ENCODE measurements at regions not wholly inside any gene's neighbourhood (a gene's known extent, or its start where the extent isn't known, plus 50 kb on each side); places are given as distances from the start of the nearest gene placed in this dataset.

DNA sequence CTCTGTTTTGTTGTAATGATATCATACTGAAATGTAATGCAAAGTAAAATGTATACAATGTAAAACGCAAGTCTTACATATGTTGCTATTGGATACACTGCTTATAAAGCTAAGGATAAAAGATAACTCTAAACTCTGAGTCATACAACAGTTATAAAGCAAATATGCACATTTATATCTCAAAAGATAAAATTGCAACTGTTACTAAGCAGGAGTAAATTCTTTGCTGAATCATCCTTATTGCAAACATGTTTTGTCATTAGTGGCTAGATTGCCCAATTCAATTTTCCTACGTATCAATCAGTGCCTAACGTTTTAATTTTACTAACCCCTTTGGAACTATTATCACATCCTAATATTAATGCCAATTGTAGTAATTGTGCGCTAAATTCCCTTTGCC, 762.9 kb downstream of the LTN1 start:
- no peak overlapping the region for H3K27ac Mint-ChIP-seq (ENCODE audit: unreplicated experiment)
- H3K4me1 Mint-ChIP-seq (ENCODE audit: low read depth, unreplicated experiment) = no peaks in the 10 kb centered on the region
- Histone ChIP-seq H3K36me3 (ENCODE audit: control insufficient read depth, insufficient read depth, low read length) (no peaks in the 10 kb centered on the region), H3K4me3 (ENCODE audit: low read depth, low read length) (no peak overlapping the region), H3K9me3 (no peaks in the 10 kb centered on the region), H3K27me3 (replicated peaks; ENCODE audit: control insufficient read depth, insufficient read depth, low read length) (no peaks in the 10 kb centered on the region), H3K4me1 (peaks cover 4% of the 10 kb centered on the region; the same call in 1 of the 2 replicates)
- intact Hi-C loops (cut with micrococcal nuclease; ENCODE audit: unreplicated experiment) = no loop called here
- CTCF ChIA-PET = no interaction called here
- H3K4me3 Mint-ChIP-seq (ENCODE audit: unreplicated experiment) = no peak overlapping the region
- no peak for DNase-seq
- TF ChIP-seq, protein P1, sequence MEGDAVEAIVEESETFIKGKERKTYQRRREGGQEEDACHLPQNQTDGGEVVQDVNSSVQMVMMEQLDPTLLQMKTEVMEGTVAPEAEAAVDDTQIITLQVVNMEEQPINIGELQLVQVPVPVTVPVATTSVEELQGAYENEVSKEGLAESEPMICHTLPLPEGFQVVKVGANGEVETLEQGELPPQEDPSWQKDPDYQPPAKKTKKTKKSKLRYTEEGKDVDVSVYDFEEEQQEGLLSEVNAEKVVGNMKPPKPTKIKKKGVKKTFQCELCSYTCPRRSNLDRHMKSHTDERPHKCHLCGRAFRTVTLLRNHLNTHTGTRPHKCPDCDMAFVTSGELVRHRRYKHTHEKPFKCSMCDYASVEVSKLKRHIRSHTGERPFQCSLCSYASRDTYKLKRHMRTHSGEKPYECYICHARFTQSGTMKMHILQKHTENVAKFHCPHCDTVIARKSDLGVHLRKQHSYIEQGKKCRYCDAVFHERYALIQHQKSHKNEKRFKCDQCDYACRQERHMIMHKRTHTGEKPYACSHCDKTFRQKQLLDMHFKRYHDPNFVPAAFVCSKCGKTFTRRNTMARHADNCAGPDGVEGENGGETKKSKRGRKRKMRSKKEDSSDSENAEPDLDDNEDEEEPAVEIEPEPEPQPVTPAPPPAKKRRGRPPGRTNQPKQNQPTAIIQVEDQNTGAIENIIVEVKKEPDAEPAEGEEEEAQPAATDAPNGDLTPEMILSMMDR (IDR thresholded peaks at IDR 0.05; ENCODE audit: insufficient read depth in 1 of 2, low read depth in 1 of 2, low read length in 1 of 2, severe bottlenecking in 1 of 2, unreplicated experiment in 1 of 2) = no peak
- H3K27me3 Mint-ChIP-seq (ENCODE audit: insufficient read depth, unreplicated experiment) = no peaks in the 10 kb centered on the region
- POLR2A ChIA-PET = no interaction called here
- no peaks in the 10 kb centered on the region for H3K36me3 Mint-ChIP-seq (ENCODE audit: insufficient read depth, unreplicated experiment)
- no TSS peak for BruUV-seq (replicated peaks)
- no peaks in the 10 kb centered on the region for H3K9me3 Mint-ChIP-seq (ENCODE audit: unreplicated experiment)

- peaks cover 4% of the 10 kb centered on the region; the same call in 1 of the 2 replicates for H3K4me1 ChIP-seq
- H3K27me3 ChIP-seq (replicated peaks; ENCODE audit: control insufficient read depth, insufficient read depth, low read length) = no peaks in the 10 kb centered on the region
- H3K9me3 ChIP-seq = no peaks in the 10 kb centered on the region
- no peak for DNase-seq
- TF ChIP-seq, protein P1 (IDR thresholded peaks at IDR 0.05; ENCODE audit: insufficient read depth in 1 of 2, low read depth in 1 of 2, low read length in 1 of 2, severe bottlenecking in 1 of 2, unreplicated experiment in 1 of 2) = no peak
- intact Hi-C loops (cut with micrococcal nuclease; ENCODE audit: unreplicated experiment) = no loop called here
- Mint-ChIP-seq H3K27me3 (ENCODE audit: insufficient read depth, unreplicated experiment) (no peaks in the 10 kb centered on the region), H3K9me3 (ENCODE audit: unreplicated experiment) (no peaks in the 10 kb centered on the region), H3K4me1 (ENCODE audit: low read depth, unreplicated experiment) (no peaks in the 10 kb centered on the region), H3K4me3 (ENCODE audit: unreplicated experiment) (no peak overlapping the region), H3K27ac (ENCODE audit: unreplicated experiment) (no peak overlapping the region), H3K36me3 (ENCODE audit: insufficient read depth, unreplicated experiment) (no peaks in the 10 kb centered on the region)
- POLR2A ChIA-PET = no interaction called here
- H3K4me3 ChIP-seq (ENCODE audit: low read depth, low read length) = no peak overlapping the region
- no peaks in the 10 kb centered on the region for H3K36me3 ChIP-seq (ENCODE audit: control insufficient read depth, insufficient read depth, low read length)
- BruUV-seq (replicated peaks) = no TSS peak
- CTCF ChIA-PET = no interaction called here
Observed at GRCh38 chr21:28228636-28228995, 764.1 kb downstream of the LTN1 start.

DNA sequence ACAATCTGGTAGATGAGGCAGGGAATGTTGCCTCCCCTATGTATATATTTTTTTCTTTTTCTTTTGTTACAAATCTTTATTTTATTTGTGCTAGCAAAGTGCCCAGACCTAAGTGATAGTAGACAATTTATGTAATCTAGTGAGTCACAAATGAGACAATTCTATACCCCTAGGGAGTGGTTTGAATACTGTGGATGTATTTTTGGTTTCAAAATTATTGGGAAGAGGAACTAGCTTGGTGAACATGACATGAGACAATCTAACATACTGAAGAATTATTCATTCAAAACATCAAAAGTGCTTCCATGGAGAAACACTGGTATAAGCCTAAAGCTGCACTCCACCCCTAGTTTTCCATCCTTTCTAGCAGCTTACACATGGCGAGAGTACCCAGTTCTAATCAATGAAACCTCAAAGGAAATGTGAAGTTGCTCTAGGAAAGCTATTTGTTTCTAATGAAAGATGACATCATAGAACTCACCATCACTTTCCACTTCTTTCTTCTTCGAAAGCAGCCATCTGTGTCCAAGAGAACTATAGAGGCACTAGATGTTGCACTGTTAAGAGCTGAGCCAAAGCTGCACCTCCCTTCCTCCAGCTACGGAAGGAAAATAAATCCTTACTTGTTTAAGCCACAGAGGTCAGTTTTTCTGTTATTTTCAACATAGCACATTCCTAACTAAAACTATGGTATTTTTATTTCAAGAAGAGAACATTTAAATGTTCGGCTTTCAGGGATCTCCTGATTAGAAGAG, 764.6 kb downstream of the LTN1 start:
- no peak overlapping the region for H3K27ac Mint-ChIP-seq (ENCODE audit: unreplicated experiment)
- TF ChIP-seq, protein P1 (IDR thresholded peaks at IDR 0.05; ENCODE audit: insufficient read depth in 1 of 2, low read depth in 1 of 2, low read length in 1 of 2, severe bottlenecking in 1 of 2, unreplicated experiment in 1 of 2) = no peak

More for the DNA sequence above, 764.6 kb downstream of the LTN1 start:
- H3K9me3 ChIP-seq = no peaks in the 10 kb centered on the region
- Mint-ChIP-seq H3K27me3 (ENCODE audit: insufficient read depth, unreplicated experiment) (no peaks in the 10 kb centered on the region), H3K36me3 (ENCODE audit: insufficient read depth, unreplicated experiment) (no peaks in the 10 kb centered on the region), H3K9me3 (ENCODE audit: unreplicated experiment) (no peaks in the 10 kb centered on the region), H3K4me1 (ENCODE audit: low read depth, unreplicated experiment) (no peaks in the 10 kb centered on the region), H3K4me3 (ENCODE audit: unreplicated experiment) (no peak overlapping the region)
- no peak overlapping the region for H3K4me3 ChIP-seq (ENCODE audit: low read depth, low read length)
- H3K36me3 ChIP-seq (ENCODE audit: control insufficient read depth, insufficient read depth, low read length) = no peaks in the 10 kb centered on the region
- ChIA-PET POLR2A (no interaction called here), CTCF (no interaction called here)
- no TSS peak for BruUV-seq (replicated peaks)
- intact Hi-C loops (cut with micrococcal nuclease; ENCODE audit: unreplicated experiment) = no loop called here
- H3K27me3 ChIP-seq (replicated peaks; ENCODE audit: control insufficient read depth, insufficient read depth, low read length) = no peaks in the 10 kb centered on the region
- H3K4me1 ChIP-seq = peaks cover 4% of the 10 kb centered on the region; the same call in 1 of the 2 replicates
- no peak for DNase-seq

Data from Caco-2 (cell line).